DMS79 treated with DMSO at 0.1 percent for 48 hours (cell line): ENCODE measurements at regions not wholly inside any gene's neighbourhood (a gene's known extent, or its start where the extent isn't known, plus 50 kb on each side); places are given as distances from the start of the nearest gene placed in this dataset.
"Not testable (repeated sequence)": the region's sequence is repeated elsewhere in the genome, so short reads cannot be mapped to it uniquely, and the experiment has no call there.

ENCODE experiments used
- DNase-seq: peaks from one replicate; lab custom pipeline; 2025; lab: John Stamatoyannopoulos, UW

DNA sequence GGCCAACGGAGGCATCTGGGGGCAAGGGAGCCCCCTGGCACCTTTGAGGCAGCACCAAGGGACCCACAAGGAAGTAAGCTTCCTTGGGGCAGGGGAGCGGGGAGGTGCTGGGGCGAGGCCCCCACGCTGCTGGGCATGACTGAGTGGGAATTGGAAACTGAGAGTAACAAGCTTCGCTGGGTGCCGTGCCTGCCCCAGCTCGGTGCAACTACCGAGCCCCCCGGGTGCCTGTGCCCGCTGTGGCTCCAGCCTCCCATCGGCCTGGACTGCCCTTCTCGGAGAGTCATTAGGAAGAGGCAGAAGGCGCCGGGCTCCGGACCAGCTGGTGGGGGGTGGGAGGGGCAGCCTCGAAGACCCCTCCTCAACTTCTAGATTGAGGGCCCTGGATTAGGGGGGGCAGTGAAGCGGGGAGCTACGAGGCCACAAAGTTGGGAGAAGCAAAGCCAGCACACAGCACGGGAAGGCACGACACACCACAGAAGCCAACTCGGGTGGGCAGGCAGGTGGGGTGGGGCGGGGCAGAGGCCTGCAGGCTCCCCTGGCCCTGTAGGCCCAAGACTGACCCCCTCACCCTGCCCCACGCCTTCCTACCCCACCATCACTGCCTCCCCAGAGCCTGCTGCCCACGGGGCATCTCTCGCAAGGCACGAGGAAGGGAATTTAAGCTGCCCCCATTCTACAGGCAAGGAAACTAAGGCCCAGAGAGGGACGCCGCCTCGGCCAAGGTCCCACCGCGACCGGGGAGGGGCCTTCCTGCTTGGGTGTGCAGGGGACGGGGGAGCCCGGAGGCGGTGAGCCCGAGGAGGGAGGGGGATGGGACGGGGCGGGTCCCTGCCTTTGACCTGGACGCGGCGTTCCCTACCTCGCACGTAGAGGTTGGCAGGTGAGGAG, 83.2 kb downstream of the PTPRS start:
- no peak for DNase-seq

DNA sequence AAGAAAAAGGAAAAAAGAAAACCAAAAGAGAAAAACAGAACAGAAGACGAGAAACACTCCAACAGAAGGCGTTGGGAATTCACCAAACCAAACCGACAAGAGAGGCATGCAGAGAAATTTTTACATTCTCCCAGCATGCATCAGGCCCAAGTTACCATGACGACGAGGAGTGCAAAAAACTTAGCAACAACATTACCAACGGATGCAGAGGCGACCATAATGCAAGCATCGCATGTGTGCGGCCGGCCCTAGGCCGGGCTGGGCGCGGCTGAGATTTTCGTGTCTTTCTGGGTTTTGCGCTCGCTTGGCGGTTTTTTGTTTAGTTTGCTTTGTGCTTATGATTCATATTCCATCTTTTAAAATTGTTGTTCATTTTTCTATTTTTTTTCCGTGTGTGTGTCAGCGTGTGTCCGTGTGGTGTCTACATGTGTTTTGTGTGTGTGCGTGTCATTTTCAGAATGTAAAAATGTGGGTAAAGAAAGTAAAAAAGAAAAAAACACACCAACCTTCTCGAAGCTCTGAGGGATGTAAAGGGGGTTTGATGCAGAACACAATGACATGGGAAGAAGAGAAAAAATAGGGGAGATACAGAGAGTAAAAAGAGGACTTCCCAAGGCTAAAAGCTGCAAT, 84.9 kb downstream of the PTPRS start:
- DNase-seq: no peak

DNA sequence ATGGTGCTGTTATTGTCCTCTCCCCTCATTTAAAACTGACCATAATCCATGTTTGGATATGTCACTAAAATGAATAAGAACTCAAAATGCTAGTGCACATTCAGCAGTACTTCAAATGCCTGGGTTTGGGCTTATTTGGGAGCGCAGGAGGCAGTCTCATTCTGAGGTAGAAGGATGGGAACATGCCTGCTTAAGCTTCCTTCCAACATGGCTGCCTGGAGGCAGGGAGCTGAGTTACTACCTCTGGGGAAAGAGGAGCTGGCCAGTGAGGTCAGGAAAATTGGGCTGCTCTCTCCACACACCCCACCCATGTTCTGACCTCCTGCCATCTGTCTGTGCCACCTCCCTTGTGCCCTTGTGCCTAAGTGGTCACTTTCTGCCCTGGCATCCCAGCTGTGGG, 85.7 kb downstream of the PTPRS start:
- no peak for DNase-seq

DNA sequence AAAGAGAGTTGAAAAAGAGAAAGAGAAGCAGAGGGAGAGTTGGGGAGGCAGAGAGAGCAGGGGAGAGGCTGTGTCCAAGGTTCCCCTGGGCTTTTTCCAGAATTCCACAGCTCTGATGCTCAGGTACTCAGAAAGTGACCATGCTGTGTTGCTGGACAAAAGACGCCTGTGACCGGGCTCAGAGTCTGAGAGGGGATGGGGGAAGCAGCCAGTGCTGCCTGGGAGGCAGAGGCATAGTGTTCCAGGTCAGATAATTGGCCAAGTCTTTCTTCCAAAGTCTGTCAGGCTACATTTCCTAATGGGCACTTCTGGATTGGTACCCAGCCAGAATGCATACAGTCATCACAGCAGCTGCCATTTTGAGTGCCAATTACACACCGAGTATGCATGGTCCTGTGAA, 86.1 kb downstream of the PTPRS start:
- no peak for DNase-seq

DNA sequence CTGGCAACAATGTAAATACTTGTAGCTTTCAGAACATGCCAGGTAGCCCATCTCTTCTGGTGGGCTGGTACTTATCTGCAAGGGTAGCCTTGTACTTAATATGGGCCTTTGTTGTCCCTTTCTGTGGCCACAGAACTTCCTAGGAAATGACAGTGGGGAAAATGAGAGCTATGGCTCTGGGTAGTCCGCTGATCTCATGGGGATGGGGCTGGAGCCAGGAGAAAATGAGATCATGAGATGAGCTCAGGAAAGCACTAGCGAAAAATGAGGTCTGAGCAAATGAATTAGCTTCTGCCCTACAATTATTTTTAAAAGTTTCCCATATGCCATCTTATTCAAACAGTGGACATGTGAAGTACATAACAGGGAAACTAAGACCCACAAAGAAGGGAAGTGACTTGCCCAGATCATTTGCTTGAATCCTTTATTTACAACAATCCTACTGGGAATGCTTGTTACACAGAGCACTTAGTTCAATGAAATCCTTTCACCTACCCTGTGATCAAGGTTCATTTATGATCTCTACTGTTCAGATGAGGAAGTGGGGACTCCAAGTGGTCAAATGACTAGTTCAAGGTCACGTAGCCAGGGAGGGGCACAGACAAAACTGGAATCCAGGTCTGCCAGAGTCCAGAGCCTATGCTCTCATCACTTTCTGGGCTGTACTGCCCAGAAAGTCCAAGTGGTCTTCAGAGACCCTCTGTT, 87.1 kb downstream of the PTPRS start:
- DNase-seq: no peak

DNA sequence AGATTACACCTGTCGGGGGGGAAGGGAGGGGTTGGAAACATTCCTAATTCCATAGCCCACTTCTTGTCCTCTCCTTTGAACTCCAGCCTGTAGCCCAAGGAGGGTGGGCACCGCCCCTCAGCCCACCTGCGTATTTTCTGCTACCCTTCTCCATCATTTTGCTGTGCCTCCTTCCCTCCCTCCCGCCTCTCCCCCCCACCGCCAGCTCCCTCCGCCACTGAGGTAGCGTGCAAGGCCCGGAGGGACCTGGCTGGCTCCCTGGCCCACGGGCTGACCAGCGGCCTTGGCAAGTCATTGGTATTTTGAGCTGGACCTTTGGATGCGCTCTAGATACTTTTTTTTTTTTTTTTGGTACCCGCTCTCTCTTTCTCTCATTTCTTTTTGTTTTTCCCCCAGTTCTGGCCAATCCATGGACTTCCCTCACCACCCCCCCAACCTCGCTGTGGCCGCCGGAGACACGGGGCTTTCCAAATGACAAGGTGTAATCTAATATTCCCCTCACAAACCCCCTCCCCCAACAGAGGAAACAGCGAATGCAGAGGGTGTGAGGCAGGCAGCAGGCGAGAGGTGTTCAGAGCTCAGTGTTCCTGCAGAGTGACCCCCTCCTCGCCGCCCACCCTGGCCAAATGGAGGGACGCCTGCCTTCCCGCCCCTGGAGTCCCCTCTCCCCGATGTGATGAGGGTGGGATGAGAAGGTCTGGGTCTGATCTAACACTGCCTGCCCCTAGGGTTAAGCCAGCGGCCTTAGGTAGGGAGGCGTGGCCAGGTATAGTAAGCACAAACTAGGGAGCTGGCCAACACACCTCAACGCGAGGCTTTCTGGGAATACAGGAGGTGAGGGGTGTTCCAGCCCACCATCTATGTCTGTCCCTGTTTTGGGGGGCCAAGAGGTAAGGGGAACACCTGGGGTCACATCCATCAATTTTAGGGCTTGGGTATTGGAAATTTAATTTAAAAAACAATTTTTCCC, 89.2 kb downstream of the PTPRS start:
- DNase-seq: no peak

DNA sequence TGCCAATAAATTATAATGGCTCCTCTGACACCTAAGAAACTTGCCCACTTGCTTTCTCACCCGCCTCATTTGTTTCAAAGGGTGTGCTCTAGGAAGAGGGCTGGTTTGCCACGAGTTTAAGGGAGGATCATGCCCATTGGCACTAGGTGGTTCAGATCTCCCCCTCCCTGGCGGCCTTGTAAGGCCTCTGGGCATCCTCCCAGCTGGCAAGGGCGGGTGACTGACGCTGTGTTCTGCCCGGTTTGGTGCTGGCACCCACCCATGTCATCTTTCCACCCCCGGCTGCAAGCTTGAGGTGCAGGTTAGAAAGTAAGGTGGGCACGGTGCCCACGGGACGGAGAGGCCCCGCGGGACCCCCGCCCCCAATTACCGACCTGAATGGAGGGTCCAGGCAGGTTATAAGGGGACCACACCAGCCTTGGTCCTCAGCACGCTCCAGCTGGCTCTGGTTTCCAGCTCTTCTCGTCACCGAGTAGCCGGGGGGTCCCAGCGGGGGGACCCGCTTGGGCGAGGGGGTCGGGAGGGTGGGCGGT, 90.4 kb downstream of the PTPRS start:
- DNase-seq: no peak

DNA sequence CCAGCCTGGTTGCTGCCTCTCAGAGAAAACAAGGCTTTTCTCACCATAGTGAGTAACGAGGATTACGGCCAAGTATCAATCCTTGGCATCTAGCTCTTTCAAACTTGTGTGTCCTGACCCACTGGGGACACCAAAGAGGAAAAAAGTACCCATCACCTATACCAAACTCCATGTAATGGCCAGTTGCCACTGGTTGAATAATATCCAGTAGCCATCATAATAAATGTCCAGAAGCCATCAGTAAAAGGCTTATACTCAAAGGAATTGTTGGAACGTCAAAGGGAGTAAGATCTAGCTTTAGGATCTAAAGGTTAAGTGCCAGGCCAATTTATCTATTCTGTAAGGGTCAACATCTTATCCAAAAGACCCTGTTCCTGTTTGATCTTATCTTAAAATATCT, 91.1 kb downstream of the PTPRS start:
- DNase-seq: no peak

DNA sequence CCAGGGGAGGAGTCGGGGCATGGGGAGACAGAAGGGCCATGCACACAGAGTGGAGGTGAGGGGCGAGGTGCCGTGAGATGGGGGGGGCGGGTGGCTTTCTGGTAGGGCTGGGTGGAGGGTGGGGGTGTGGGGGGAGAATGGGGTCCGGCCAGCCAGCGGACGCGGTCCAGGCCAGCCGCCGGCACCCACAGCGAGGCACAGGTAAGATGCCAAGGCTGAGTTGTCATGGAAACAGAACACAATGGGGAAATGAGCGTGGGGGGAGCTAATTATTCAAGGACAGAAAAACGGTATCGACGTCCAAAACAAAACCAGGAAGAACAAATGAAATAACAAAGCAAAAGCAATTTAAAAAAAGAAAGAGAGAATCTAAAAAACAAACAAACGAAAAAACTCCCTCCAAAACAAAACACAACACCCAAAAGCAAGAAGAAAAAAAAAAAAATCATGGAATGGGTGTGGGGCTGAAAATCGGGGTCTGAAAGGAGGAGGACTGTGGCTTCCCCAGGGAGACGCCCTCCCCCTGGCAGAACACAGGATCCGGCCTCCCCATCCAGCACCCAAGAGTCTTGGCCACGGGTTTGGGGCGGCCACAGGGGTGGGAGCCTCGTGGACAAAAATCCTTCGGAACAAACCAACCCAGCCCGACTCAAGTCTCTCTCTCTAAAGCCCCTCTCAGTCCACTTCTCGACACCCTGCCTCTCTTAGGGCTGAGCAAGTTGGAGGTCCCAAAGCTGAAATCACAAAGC, 92.5 kb downstream of the PTPRS start:
- no peak for DNase-seq

DNA sequence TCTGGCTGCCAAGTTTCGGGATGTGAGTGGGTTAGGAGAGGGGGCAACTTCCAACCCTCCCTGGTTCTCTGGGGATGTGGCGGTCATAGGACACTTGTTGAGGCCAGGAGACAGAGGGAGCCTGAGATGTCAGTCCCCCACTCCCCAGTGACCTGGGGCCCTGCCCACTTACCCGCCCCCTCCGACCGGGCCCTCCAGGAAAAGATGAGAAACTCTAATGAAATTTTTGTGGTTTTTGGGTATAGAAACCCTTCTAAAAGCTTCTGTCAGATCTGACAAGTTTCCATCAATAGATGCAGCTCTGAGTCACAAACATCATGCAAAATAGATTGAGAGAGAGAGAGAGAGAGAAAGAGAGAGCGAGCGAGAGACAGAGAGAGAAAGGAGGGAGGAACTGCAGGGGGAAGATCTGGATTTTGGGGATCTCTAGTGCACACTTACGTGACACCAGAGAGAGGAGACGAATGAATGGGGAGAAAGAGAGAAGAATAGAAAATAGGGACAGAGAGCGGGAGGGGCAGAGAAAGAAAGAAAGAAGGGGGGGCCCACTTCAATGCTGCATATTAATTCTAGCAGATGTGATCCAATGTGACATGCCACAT, 94.0 kb downstream of the PTPRS start:
- no peak for DNase-seq

DNA sequence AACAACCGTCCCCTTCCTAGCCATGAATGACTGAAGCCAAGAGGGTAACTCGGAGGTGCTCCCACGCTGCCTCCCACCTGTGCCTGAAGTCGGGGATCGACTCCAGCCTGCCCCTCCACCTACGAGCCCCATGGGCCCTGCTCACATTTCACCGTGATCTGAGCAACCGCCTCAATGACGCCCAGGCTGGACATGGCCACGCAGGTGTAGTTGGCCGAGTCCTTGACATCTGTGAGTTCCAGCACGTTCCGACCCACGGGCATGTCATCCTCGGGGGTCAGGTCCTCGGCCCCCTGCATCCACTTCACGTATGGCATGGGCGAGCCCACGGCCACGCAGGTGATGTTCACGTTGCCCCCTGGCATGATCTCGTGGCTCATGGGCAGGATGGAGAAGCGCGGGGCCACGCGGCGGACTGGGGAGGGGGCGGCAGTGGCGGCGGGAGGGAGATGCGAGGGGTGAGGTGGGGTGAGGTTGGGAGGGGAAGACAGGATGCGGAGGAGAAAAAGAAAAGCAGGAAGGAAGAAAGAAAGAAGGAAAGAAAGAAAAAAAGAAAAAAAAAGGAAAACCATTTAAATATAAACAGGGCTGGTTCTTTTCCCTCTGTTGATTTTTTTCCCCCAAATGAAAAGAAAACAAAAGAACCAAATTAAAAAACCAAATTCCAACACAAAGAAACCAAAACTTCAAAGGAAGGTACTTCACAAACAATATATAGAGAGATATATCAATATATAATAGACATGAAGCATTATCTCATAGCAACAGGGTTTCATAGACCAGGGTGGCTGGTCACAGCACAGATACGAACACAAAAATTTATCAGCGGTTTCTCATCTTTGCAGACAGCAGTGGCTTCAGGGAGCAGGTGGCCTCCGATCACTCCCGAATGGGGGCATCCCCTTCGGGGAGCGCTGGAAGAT, 94.7 kb downstream of the PTPRS start:
- no peak for DNase-seq

DNA sequence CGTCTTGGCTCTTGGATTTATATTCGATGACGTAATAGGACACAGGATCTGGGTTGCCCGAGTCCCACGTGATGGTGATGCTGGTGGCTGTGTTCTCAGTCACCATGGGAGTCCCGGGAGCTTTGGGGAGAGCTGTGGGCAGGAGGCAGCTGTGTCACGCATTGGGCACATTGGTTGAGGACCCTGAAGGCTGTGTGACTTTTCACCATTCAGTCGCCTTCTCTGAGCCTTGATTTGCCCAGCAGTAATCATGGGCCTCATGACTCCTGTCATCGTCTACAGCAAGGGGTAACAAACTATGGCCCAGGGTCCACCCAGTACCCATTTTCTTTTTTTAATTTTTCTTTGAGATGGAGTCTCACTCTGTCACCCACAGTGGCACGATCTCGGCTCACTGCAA, 96.3 kb downstream of the PTPRS start:
- DNase-seq: no peak

DNA sequence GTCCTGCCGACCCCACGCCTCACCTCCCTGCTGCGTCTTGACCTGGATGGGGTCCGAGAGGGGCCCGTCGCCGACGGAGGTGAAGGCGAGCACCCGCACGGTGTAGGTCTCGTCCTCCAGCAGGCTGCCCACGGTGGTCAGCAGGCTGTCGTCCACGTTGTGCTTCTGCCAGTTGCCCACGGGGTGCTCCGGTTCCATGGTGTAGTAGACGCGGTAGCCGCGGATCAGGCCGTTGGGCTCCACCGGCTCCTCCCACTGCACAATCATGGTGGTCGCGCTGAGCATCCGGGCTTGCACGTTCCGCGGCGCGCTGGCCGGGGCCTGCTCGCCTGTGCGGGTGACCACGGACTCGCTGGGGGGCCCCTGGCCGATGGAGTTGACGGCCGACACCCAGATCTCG, 96.7 kb downstream of the PTPRS start:
- no peak for DNase-seq

DNA sequence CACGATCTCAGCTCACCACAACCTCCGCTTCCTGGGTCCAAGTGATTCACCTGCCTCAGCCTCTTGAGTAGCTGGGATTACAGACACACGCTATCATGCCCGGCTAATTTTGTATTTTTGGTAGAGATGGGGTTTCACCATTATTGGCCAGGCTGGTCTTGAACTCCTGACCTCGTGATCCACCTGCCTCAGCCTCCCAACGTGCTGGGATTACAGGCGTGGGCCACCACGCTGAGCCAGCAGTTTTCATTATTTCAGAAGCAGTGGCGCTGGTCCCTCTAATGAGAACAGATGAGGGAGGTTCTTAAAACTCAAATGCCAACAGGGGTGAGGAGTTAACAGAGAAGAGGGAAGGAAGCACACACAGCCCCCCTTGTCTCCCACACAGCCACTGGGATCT, 98.7 kb downstream of the PTPRS start:
- not testable (repeated sequence) for DNase-seq

DNA sequence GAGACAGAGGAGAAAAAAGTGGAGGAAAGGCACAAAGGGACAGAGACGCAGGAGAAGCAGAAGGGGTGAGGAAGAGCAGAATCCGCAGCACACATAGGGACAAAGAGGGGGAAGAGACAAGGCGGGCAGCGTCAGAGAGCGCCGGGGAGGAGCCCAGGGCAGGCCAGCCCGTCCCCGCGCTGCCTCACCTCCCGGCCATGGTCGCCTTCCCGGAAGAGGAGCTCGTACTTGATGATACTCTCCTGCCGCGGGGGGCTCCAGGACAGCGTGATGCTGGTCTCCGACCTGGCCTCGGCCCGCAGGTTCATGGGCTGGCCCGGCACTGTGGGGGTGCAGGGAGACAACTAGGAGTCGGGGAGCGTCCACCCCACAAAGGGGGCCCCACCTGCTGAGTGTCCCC, 100.6 kb downstream of the PTPRS start:
- DNase-seq: no peak

DNA sequence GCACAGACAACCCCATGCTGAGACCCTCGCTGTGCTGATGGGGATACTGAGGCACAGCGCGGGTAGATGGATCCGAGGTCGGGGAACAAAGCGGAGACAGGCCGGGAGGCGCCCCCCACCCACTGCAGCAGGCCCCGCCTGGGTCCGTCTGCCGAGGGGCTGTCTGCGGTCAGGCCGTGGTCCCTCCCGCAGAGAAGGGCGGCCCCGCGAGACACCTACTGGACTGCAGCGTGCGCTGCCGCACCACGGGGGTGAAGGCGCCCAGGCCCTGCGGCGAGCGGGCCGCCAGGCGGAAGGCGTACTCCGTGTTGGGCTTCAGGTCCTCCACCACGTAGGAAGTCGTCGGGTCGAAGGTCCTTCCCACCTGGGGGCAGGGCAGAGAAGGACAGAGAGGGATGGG, 101.9 kb downstream of the PTPRS start:
- no peak for DNase-seq

DNA sequence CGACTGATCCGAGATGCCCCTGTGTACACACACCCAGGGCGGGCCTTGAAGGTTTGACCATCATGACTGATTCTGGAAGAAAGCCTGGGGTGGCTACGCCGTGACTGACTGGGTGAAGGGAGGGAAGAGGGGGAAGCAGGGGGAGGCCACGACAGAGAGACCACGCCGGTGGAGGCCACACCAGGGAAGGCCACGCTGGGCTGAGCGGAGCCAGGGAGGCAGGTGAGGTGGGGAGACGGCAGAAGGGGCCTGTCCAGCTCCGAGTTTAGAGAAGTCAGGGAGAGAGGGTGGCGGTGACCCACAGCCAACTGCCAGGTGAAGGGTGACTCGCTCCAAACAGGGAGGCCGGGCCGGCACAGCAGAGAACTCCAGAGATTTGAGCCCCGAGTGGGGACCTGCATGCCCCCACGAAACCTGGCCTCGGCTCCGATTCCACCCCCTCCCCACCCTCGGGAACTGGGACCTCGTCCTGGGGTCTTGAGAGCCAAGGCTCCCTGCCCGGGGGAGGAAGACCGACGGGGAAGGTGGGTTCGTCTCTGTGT, 102.6 kb downstream of the PTPRS start:
- DNase-seq: no peak

DNA sequence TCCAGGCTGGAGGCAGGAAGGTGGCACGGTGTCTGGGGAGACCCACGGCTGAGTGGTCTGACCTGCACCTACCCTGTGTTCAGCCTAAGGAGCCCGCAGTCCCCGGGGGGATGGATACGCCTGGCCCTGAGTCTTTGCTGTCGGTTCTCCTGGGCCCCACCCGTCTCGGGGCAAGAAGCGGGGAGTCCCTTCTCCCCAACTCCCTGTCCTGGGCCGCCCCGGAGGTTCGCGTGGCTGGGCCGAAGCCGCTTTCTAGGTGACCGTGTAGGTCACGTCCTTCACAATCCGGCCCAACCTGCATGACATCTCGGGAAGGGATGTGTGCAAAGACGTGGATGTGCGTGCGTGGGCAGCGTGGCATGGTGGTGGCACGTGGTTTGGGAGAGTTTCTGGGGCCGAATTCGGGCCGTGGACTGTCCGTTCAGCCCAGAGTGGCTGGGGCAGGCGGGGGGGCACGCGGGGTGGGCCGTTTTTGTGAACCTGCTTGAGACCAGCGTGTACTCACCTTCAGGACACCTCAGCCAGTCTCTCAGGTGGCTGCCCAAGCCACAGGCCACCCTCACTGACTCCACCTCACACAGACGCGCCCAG, 103.3 kb downstream of the PTPRS start:
- no peak for DNase-seq
